Cardiac fibroblast (primary cell): ENCODE measurements at regions not wholly inside any gene's neighbourhood (a gene's known extent, or its start where the extent isn't known, plus 50 kb on each side); places are given as distances from the start of the nearest gene placed in this dataset.
A peak's percentile ranks its signal among the peaks of the same experiment; 100 is the strongest.

Experiments used
- DNase-seq, 2 donors: peaks; one replicate each; pipeline versions ENCODE4 v3.0.0 to v3.0.0-alpha.2; 2010; ENCODE audit warnings: low read depth in 2 of 2
- H3K4me3 ChIP-seq, 2 donors: replicated peaks in 1 of 2; 1 replicate in 1 of 2; 2 replicates in 1 of 2; pipeline ENCODE4 v1.5.1; 2011; ENCODE audit warnings: low read depth in 2 of 2, low read length in 2 of 2, mild to moderate bottlenecking in 2 of 2, moderate library complexity in 1 of 2
- CTCF ChIP-seq: IDR thresholded peaks from one replicate; pipeline ENCODE4 v1.5.1; 2011; ENCODE audit warnings: low read depth, mild to moderate bottlenecking, low read length, inconsistent platforms

- H3K4me3 ChIP-seq = no peak overlapping the region
- TF ChIP-seq CTCF = no peak
- no peak for DNase-seq
Observed at GRCh38 chr16:86041807-86042206, 142.8 kb downstream of the IRF8 start.

- no peak for DNase-seq
- H3K4me3 ChIP-seq = no peak overlapping the region
- no peak for TF ChIP-seq CTCF
Observed at GRCh38 chr16:86042393-86042792, 143.4 kb downstream of the IRF8 start.

GRCh38 chr16:86042996-86043725, 144.2 kb downstream of the IRF8 start:
- TF ChIP-seq CTCF = no peak

GRCh38 chr16:86044241-86044671, 145.3 kb downstream of the IRF8 start:
- H3K4me3 ChIP-seq = no peak overlapping the region
- TF ChIP-seq CTCF = peak; percentile 44
- DNase-seq = peak; percentile 24 to 39

More at GRCh38 chr16:86042996-86043725, 144.2 kb downstream of the IRF8 start:
- H3K4me3 ChIP-seq = no peak overlapping the region
- no peak for DNase-seq

GRCh38 chr16:86044881-86045590, 146.1 kb downstream of the IRF8 start:
- H3K4me3 ChIP-seq = no peak overlapping the region
- TF ChIP-seq CTCF = no peak
- no peak for DNase-seq

GRCh38 chr16:86045591-86045971, 146.6 kb downstream of the IRF8 start:
- no peak for TF ChIP-seq CTCF
- H3K4me3 ChIP-seq = no peak overlapping the region

More at GRCh38 chr16:86045591-86045971, 146.6 kb downstream of the IRF8 start:
- no peak for DNase-seq
